GM18909 (cell line): ENCODE measurements at regions not wholly inside any gene's neighbourhood (a gene's known extent, or its start where the extent isn't known, plus 50 kb on each side); places are given as distances from the start of the nearest gene placed in this dataset.
"Not testable (repeated sequence)": the region's sequence is repeated elsewhere in the genome, so short reads cannot be mapped to it uniquely, and the experiment has no call there.

Source experiments
- ATAC-seq: cut with Tn5 transposase; IDR thresholded peaks from one replicate; pipeline ENCODE4 v1.9.1; 2021; ENCODE audit warnings: mild to moderate bottlenecking; ENCODE audit not compliant: unreplicated experiment, poor library complexity

DNA sequence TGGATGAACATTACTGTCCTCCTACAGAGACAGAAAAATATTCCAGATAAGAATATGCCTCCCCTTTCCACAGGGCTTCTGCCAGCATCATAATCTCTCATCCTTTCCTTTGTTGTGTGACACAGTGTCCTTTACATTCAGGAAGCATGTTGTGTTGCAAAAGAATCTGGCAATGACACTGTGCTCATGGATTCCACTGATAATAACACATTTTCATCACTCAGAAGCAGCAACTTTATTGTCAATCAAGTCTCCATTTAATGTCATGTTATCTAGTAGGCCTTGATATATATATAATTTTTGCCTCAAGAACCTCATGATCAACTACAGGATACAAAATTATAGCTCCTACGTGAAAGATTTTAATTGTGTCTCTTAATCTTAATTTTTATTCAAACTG is 833.9 kb downstream of the FSTL5 start:
- no peak for ATAC-seq

- ATAC-seq, result no peak
Observed at GRCh38 chr4:161321706-161322105, 842.1 kb downstream of the FSTL5 start.

DNA sequence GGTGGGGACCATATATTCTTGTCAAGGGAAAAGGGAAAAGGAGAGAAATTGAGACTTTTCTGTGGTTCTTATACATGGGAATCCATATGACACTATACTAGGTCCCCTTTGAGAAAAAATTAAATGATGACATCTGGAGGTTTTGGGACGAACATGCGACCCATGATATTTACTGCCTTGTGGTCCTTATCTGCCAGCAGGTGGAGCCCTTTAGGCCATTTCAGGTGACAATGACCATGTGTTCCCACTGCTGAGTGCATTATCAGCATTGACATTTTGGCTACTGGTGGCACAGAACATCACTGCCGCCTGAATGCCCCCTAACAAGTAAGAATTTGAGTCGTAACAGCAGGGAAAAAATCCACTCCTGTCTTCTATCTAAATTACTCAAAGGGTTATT is 843.4 kb downstream of the FSTL5 start:
- ATAC-seq, result peak; percentile 86

GRCh38 chr4:161317000-161317399 is 846.8 kb downstream of the FSTL5 start:
- ATAC-seq, result no peak

- no peak for ATAC-seq
Observed at GRCh38 chr4:161314371-161314770, 849.4 kb downstream of the FSTL5 start.

DNA sequence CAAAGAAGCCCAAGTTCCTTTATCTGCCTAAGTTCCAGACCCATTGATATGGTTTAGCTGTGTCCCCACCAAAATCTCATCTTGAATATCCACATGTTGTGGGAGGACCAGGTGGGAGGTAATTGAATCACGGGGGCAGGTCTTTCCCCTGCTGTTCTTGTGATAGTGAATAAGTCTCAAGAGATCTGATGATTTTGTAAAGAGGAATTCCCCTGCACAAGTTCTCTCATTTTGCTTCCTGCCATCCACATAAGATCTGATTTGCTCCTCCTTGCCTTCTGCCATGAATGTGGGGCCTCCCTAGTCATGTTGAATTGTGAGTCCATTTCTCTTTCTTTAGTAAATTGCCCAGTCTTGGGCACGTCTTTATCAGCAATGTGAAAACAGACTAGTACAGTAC is 860.2 kb downstream of the FSTL5 start:
- ATAC-seq, result no peak

DNA sequence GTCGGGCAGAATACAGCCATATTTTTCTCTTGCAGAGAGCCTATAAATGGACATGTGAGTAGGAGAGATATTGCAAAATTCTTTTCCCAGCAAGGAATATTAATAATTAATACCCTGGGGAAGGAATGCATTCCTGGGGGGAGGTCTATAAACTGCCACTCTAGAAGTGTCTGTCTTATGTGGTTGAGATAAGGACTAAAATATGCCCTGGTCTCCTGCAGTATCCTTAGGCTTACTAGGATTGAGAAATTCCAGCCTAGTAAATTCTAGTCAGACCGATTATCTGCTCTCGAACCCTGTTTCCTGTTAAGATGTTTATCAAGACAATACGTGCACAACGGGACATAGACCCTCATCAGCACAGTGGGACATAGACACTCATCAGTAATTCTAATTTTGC is 872.6 kb downstream of the FSTL5 start:
- ATAC-seq, result no peak

DNA sequence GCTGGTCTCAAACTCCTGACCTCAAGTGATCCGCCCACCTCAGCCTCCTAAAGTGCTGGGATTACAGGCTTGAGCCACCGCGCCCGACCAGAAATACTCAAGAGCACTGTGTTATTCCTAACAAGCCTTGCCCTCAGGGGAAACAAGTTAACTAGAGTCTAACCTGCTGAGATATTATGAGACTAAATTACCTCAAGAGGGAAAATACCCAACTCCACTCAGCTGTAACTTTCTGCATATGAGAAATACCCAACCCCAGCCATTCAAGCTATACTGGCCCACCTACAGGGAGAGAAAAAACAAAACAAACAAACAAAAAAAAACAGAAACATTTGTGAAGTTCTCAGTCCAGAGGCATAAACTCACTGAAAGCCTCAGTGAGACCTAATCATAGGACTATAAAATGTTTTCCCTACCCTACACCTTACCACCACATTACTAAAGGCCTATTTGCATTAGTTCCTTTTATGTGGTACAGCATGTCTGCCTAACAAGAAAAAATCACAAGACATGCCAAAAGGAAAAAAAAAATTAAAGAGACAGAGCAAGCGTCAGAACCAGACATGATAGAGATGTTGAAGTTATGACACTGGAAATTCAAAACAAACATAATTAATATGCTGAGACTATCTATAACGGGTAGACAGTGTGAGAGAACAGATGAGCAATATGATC is 876.0 kb downstream of the FSTL5 start:
- ATAC-seq, result no peak

DNA sequence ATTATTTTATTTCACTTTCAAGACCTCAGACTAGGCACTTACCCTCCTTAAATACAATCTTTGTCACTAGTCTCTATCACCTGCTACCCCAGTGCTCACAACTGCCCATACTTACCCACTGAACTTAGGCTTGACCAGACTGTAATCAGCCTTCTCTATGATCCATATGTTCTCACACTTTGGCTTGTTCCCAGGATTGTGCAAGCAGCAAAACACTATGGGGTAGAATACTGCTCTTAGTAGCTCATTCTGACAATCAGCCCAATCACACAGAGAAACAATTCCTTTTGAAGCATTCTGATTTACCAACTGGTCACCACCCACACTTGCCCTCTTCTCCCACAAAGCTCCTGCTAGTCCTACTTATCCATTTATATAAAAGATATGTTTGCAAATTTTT is 878.3 kb downstream of the FSTL5 start:
- no peak for ATAC-seq

DNA sequence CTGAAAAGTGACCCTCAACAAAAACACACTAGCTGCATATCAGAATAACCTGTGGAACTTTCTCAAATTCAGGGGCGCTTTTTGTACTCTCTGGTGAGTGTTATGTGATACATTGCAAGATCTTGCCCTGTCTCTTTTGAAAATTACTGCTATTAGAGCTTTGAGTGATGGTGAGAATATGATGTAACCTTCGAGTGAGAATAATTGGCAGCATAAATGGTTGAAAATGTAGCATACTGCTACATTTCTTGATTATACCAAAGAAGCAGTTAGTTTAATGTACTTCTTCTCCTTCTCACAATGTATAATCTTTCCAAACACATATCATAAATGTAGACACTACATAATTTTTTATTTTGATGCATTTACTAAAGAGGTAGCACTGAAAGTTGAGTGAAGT is 882.9 kb downstream of the FSTL5 start:
- no peak for ATAC-seq

GRCh38 chr4:161279095-161279494 is 884.7 kb downstream of the FSTL5 start:
- no peak for ATAC-seq

DNA sequence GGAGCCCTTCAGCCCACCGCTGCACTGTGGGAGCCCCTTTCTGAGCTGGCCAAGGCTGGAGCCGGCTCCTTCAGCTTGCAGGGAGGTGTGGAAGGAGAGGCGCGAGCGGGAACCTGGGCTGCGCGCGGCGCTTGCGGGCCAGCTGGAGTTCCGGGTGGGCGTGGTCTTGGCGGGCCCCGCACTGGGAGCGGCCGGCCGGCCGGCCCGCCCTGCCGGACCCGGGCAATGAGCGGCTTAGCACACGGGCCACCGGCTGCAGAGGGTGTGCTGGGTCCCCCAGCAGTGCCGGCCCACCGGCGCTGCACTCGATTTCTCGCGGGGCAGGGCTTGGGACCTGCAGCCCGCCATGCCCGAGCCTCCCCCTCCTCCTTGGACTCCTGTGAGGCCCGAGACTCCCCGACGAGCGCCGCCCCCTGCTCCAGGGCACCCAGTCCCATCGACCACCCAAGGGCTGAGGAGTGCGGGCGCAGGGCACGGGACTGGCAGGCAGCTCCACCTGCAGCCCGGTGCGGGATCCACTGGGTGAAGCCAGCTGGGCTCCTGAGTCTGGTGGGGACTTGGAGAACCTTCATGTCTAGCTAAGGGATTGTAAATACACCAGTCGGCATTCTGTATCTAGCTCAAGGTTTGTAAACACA is 886.5 kb downstream of the FSTL5 start:
- ATAC-seq, result not testable (repeated sequence)

DNA sequence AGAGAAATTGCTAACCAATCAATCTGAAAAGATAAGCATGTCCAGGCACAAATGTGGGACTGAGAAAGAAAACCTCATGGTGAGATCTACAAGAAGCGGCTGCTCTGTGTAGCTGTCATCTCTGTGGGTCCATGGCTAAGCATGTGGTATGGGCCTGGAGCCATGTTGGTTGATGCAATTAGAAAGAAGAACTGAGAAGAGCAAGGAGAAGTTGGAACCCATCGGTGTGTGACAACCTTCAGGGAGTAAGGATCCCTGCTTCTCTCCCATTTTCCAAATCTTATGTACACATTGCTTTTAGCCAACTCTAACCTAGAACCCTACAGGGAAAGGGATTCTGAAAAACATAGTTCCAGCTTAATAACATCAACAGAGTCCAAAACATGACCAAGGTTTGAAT is 890.2 kb downstream of the FSTL5 start:
- ATAC-seq, result no peak

DNA sequence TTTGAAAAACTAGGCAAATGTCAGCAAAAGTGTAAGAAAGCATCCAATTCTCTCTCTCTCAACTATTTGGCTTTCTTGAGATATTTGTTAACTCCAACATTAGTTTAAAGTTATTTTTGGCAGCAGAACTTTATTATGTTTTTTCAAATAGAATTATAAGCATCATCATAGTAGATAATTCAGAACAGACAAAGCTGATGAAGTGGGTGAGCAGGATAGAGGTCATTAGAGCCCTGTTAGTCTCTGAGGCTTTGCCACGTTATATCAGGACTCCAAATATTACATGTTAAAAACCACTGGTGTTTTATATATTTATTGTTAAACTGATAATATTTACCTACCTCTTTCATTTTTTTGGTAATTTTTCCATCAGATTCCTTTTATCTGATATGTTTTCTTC is 903.0 kb downstream of the FSTL5 start:
- no peak for ATAC-seq

DNA sequence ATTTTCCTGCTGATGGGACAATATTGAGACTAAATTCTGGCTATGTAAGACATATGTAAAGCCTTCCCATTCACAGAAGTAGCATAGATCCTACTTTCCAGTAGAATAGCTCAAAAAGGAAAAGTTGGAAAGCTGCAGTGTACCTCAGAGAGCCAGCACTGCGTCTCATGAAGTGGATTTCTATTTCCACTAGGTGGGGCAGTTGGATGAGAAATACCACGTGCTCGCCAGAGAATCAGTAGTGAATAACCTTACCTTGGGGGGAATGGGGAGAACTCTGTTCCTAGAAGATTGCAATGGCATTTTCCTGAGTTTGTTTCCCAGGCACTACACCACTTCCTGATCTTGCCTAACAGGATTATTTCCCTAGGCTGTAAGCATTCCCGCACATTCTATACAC is 907.1 kb downstream of the FSTL5 start:
- ATAC-seq, result no peak

- ATAC-seq, result no peak
Observed at GRCh38 chr4:161256172-161256571, 907.6 kb downstream of the FSTL5 start.

DNA sequence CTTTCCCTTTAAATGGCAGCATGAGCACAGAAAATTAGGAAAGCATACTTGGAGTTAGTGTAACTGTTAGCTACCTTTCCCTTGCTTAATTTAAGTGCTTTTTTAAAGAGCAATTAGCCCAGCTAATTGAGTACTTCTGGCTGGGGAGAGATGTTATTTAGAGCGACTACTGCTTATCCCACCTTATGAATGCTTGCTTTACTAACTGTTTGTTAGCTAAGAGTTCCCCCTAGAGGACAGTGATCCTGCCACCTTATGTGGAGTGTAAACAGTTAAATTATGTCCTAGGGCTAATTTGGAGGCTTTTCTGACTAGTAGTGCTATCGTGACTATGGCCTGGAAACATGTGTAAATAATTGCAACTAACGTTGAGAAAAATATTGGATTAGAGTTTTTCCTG is 909.4 kb downstream of the FSTL5 start:
- ATAC-seq, result no peak

GRCh38 chr4:161252520-161253141 is 911.2 kb downstream of the FSTL5 start:
- ATAC-seq, result peak; percentile 75

DNA sequence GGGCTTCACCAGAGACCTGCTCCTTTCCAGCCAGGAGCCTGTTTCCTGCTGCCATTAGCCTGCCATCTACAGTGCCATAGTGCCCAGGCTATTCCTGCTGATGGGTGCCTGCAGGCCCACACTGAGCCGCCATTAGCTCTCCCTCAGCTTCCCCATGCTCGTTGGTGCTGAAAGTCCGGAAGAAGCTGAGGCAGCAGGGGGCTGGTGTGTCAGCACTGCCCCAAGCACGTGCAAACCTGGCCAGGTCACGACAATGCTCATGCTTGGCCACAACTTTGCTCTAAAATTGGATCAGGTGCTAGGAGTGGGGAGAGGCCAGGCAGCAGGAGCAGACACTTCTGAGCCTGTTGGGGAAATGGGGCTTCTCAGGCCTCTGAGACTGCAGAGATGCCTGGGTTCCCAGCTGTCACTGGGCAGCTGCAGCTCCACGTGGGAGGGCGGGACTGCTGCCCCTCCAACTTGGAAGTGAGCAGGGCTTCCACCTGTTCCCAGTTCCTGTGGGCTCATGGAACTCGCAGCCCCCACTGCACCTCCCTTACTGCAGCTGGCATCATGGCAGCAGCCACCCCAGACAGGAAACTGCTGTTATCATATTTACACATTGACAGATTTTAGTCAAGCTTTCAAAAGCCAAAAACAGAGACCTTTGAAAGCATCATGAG is 913.9 kb downstream of the FSTL5 start:
- ATAC-seq, result no peak

- ATAC-seq, result no peak
Observed at GRCh38 chr4:161248880-161249279, 914.9 kb downstream of the FSTL5 start.

- ATAC-seq, result no peak
Observed at GRCh38 chr4:161247831-161248230, 916.0 kb downstream of the FSTL5 start.
